HCT116 (cell line): ENCODE measurements at regions not wholly inside any gene's neighbourhood (a gene's known extent, or its start where the extent isn't known, plus 50 kb on each side); places are given as distances from the start of the nearest gene placed in this dataset.

Source experiments
- ATAC-seq: fragments of 200-7000 bp; cut with Tn5 transposase; 2 replicates; pipeline ENCODE4 v1.9.1; 2020; ENCODE audit warnings: mild to moderate bottlenecking, moderate library complexity
- BruUV-seq: library from RNA; stranded (reverse); fragments of 400-500 nt; replicated peaks from 2 replicates; lab custom pipeline; 2021; lab: Mats Ljungman, UMichigan
- CTCF ChIA-PET: fragments of 300-600 bp; sonication (Branson Sonifier 250); formaldehyde crosslinking; loops from one replicate; lab custom pipeline; 2021; ENCODE audit warnings: antibody characterized with exemption; lab: Charles Lee
- POLR2A ChIA-PET: fragments of 300-600, 350-600 bp; sonication (Branson Sonifier 250); formaldehyde crosslinking; loops from one replicate; lab custom pipeline; 2021; ENCODE audit warnings: antibody characterized with exemption; lab: Charles Lee
- RAD21 ChIA-PET, 2 experiments: fragments of 300-600 bp; sonication (Branson Sonifier 250); formaldehyde crosslinking; loops; one replicate each; lab custom pipeline; 2023; ENCODE audit warnings: low total read pairs in 2 of 2; ENCODE audit not compliant: uncharacterized antibody in 2 of 2, unreplicated experiment in 2 of 2, low non-redundant PET in 1 of 2; lab: Charles Lee
- DNase-seq: peaks from one replicate; pipeline ENCODE4 v3.0.0-alpha.2; 2010; ENCODE audit warnings: low read depth, low spot score
- H2AFZ ChIP-seq: fragments of 200-600 bp; shearing (Covaris generic), sonication (generic); 2 replicates; pipeline ENCODE4 v1.6.1; 2017; ENCODE audit warnings: low read depth, mixed run types, mixed read lengths, antibody characterized with exemption, low read length; ENCODE audit not compliant: poor library complexity, severe bottlenecking
- H3K27ac ChIP-seq: 2 replicates; pipeline ENCODE4 v1.5.1; 2012; ENCODE audit warnings: low read depth, low read length
- H3K27me3 ChIP-seq: fragments of 200-600 bp; sonication (generic); 2 replicates; pipeline ENCODE4 v1.6.1; 2016; ENCODE audit warnings: mixed run types, low read length, mixed read lengths; ENCODE audit not compliant: insufficient read depth
- H3K36me3 ChIP-seq, 2 experiments: fragments of 200-500 bp in 1 of 2; fragments of 200-600 bp in 1 of 2; sonication (Bioruptor generic) in 1 of 2; sonication (generic) in 1 of 2; 2 replicates each; pipeline versions ENCODE4 v1.5.1 to v1.6.1; 2014 to 2016; ENCODE audit warnings: low read length in 2 of 2, inconsistent platforms in 1 of 2, mixed read lengths in 1 of 2, mixed run types in 1 of 2; ENCODE audit not compliant: insufficient read depth in 2 of 2, control insufficient read depth in 1 of 2
- H3K4me1 ChIP-seq, 2 experiments: fragments of 200-600 bp in 1 of 2; sonication (generic) in 1 of 2; 2 replicates each; pipeline versions ENCODE4 v1.5.1 to v1.6.1; 2012 to 2017; ENCODE audit warnings: low read length in 2 of 2, inconsistent platforms in 1 of 2, mild to moderate bottlenecking in 1 of 2, mixed read lengths in 1 of 2, mixed run types in 1 of 2, moderate library complexity in 1 of 2; ENCODE audit not compliant: insufficient read depth in 2 of 2, control insufficient read depth in 1 of 2
- H3K4me2 ChIP-seq: fragments of 200-600 bp; sonication (generic); 2 replicates; pipeline ENCODE4 v1.6.1; 2017; ENCODE audit warnings: mixed run types, low read length, mixed read lengths
- H3K4me3 ChIP-seq, 2 experiments: fragments of 200-600 bp in 1 of 2; sonication (generic) in 1 of 2; replicated peaks in 1 of 2; 2 replicates each; pipeline ENCODE4 v1.5.1; 2011 to 2016; ENCODE audit warnings: low read length in 2 of 2, control low read depth in 1 of 2, low read depth in 1 of 2, mild to moderate bottlenecking in 1 of 2, mixed read lengths in 1 of 2, mixed run types in 1 of 2
- H3K79me2 ChIP-seq: fragments of 200-600 bp; sonication (generic); 2 replicates; pipeline ENCODE4 v1.6.1; 2017; ENCODE audit warnings: mild to moderate bottlenecking, mixed run types, low read length, moderate library complexity, mixed read lengths; ENCODE audit not compliant: insufficient read depth
- H3K9ac ChIP-seq: fragments of 200-600 bp; sonication (generic); 2 replicates; pipeline ENCODE4 v1.6.1; 2016; ENCODE audit warnings: low read length, mixed read lengths
- H3K9me2 ChIP-seq: fragments of 200-600 bp; sonication (generic), shearing (Covaris generic); 2 replicates; pipeline ENCODE4 v1.6.1; 2017; ENCODE audit warnings: mixed run types, mild to moderate bottlenecking, moderate library complexity; ENCODE audit not compliant: insufficient read depth
- H3K9me3 ChIP-seq, 2 experiments: fragments of 200-500 bp in 1 of 2; fragments of 200-600 bp in 1 of 2; sonication (Bioruptor generic) in 1 of 2; sonication (generic) in 1 of 2; 2 replicates each; pipeline ENCODE4 v1.6.1; 2014 to 2017; ENCODE audit warnings: low read length in 2 of 2, mixed read lengths in 2 of 2, inconsistent platforms in 1 of 2, low read depth in 1 of 2, mild to moderate bottlenecking in 1 of 2, mixed run types in 1 of 2, moderate library complexity in 1 of 2; ENCODE audit not compliant: control insufficient read depth in 1 of 2, insufficient read depth in 1 of 2
- H4K20me1 ChIP-seq: fragments of 200-600 bp; sonication (generic), shearing (Covaris generic); 2 replicates; pipeline ENCODE4 v1.6.1; 2017; ENCODE audit warnings: mixed run types, mild to moderate bottlenecking, moderate library complexity; ENCODE audit not compliant: insufficient read depth
- CBX3 ChIP-seq: IDR thresholded peaks from 2 replicates; pipeline ENCODE4 v1.6.1; 2012; ENCODE audit warnings: low read depth
- CEBPB ChIP-seq: IDR thresholded peaks from 2 replicates; pipeline ENCODE4 v1.6.1; 2012; ENCODE audit warnings: low read depth
- CTCF ChIP-seq, 3 experiments: fragments of 200-600 bp in 1 of 3; sonication (generic) in 1 of 3; IDR thresholded peaks in 2 of 3; conservative IDR thresholded peaks in 1 of 3; 2 replicates each; pipeline ENCODE4 v1.5.1; 2012 to 2017; ENCODE audit warnings: low read depth in 2 of 3, low read length in 2 of 3, antibody characterized with exemption in 1 of 3, borderline replicate concordance in 1 of 3, control low read depth in 1 of 3, mild to moderate bottlenecking in 1 of 3, mixed read lengths in 1 of 3, mixed run types in 1 of 3, moderate library complexity in 1 of 3; ENCODE audit not compliant: insufficient read depth in 1 of 3
- EGR1 ChIP-seq: IDR thresholded peaks from 2 replicates; pipeline ENCODE4 v1.6.1; 2012; ENCODE audit warnings: low read depth
- FOSL1 ChIP-seq: IDR thresholded peaks from 2 replicates; pipeline ENCODE4 v1.6.1; 2012; ENCODE audit warnings: low read depth
- JUND ChIP-seq: IDR thresholded peaks from 2 replicates; pipeline ENCODE4 v1.6.1; 2012
- POLR2A ChIP-seq: IDR thresholded peaks from 2 replicates; pipeline ENCODE4 v1.7.0; 2011; ENCODE audit warnings: borderline replicate concordance; ENCODE audit not compliant: insufficient read depth, insufficient read length; ENCODE audit errors: extremely low read depth
- POLR2AphosphoS5 ChIP-seq: IDR thresholded peaks from 2 replicates; pipeline ENCODE4 v1.6.1; 2011; ENCODE audit warnings: mild to moderate bottlenecking, low read depth, low read length, moderate library complexity
- RAD21 ChIP-seq: IDR thresholded peaks from 2 replicates; pipeline ENCODE4 v1.6.1; 2012; ENCODE audit warnings: low read depth, mild to moderate bottlenecking
- SRF ChIP-seq: IDR thresholded peaks from 2 replicates; pipeline ENCODE4 v1.6.1; 2012; ENCODE audit warnings: low read depth
- ZFX ChIP-seq: fragments of 450-650 bp; IDR thresholded peaks from 2 replicates; pipeline ENCODE4 v1.6.1; 2017
- intact Hi-C: fragments of 100-400 bp; cut with micrococcal nuclease; formaldehyde crosslinking; loops from 2 replicates; pipeline ENCODE4 v1.10.0; 2022
- TF ChIP-seq, protein P1 (sequence below): IDR thresholded peaks from 2 replicates; pipeline ENCODE4 v1.6.1; 2011; ENCODE audit warnings: mild to moderate bottlenecking, low read length, moderate library complexity; ENCODE audit not compliant: insufficient replicate concordance; ENCODE audit errors: extremely low read depth

- POLR2A ChIA-PET: no interaction called here
- BruUV-seq: no TSS peak
- ATAC-seq: no peak
Observed at GRCh38 chr11:127644366-127644765, 643.8 kb upstream of the KIRREL3 start.

More at GRCh38 chr11:127644366-127644765, 643.8 kb upstream of the KIRREL3 start:
- intact Hi-C loops: no loop called here
- TF ChIP-seq, protein P1, sequence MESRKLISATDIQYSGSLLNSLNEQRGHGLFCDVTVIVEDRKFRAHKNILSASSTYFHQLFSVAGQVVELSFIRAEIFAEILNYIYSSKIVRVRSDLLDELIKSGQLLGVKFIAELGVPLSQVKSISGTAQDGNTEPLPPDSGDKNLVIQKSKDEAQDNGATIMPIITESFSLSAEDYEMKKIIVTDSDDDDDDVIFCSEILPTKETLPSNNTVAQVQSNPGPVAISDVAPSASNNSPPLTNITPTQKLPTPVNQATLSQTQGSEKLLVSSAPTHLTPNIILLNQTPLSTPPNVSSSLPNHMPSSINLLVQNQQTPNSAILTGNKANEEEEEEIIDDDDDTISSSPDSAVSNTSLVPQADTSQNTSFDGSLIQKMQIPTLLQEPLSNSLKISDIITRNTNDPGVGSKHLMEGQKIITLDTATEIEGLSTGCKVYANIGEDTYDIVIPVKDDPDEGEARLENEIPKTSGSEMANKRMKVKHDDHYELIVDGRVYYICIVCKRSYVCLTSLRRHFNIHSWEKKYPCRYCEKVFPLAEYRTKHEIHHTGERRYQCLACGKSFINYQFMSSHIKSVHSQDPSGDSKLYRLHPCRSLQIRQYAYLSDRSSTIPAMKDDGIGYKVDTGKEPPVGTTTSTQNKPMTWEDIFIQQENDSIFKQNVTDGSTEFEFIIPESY: no peak
- TF ChIP-seq CBX3 (no peak), EGR1 (no peak), CTCF (IDR thresholded peaks at IDR 0.05 in 2 of 3, conservative IDR thresholded peaks at IDR 0.05 in 1 of 3; ENCODE audit: borderline replicate concordance in 1 of 3, insufficient read depth in 1 of 3, low read depth in 2 of 3, low read length in 2 of 3) (no peak), FOSL1 (no peak), CEBPB (no peak), RAD21 (no peak), SRF (no peak), POLR2A (no peak), ZFX (no peak), JUND (no peak), POLR2AphosphoS5 (no peak)
- Histone ChIP-seq H3K36me3 (no peaks in the 10 kb centered on the region), H3K9me2 (no peaks in the 10 kb centered on the region), H3K4me1 (no peaks in the 10 kb centered on the region), H2AFZ (no peak overlapping the region), H3K27ac (no peak overlapping the region), H3K9me3 (peaks cover 4 to 12% of the 10 kb centered on the region in 2 experiments; a peak in 2 of 4 replicates), H3K4me3 (no peak overlapping the region), H4K20me1 (no peaks in the 10 kb centered on the region), H3K4me2 (no peak overlapping the region), H3K79me2 (no peaks in the 10 kb centered on the region), H3K9ac (no peak overlapping the region), H3K27me3 (no peaks in the 10 kb centered on the region)
- RAD21 ChIA-PET: no interaction called here
- CTCF ChIA-PET: no interaction called here
- no peak for DNase-seq
